ENCODE measurements at regions not wholly inside any gene's neighbourhood (a gene's known extent, or its start where the extent isn't known, plus 50 kb on each side); places are given as distances from the start of the nearest gene placed in this dataset.

GRCh38 chr16:26189536-26189935 lies 497.8 kb downstream of the HS3ST4 start:
- no peak for TF ChIP-seq POLR2A (IDR thresholded peaks at IDR 0.05; ENCODE audit: extremely low read depth, insufficient read length)
- no peak for TF ChIP-seq MYC (IDR thresholded peaks at IDR 0.05; ENCODE audit: low read depth, low read length)
- no peak for TF ChIP-seq MAX (IDR thresholded peaks at IDR 0.05; ENCODE audit: low read depth, low read length)
- TF ChIP-seq CTCF (IDR thresholded peaks at IDR 0.05; ENCODE audit: low read depth, low read length), result no peak
- H3K4me3 ChIP-seq (ENCODE audit: low read depth, low read length), result no peak overlapping the region
- DNase-seq (ENCODE audit: low read depth), result no peak

- DNase-seq (ENCODE audit: low read depth), result no peak
- TF ChIP-seq MAX (IDR thresholded peaks at IDR 0.05; ENCODE audit: low read depth, low read length), result no peak
- TF ChIP-seq CTCF (IDR thresholded peaks at IDR 0.05; ENCODE audit: low read depth, low read length), result no peak
- TF ChIP-seq POLR2A (IDR thresholded peaks at IDR 0.05; ENCODE audit: extremely low read depth, insufficient read length), result no peak
- TF ChIP-seq MYC (IDR thresholded peaks at IDR 0.05; ENCODE audit: low read depth, low read length), result no peak
- H3K4me3 ChIP-seq (ENCODE audit: low read depth, low read length), result no peak overlapping the region
Measured at GRCh38 chr16:26194526-26194925, 502.8 kb downstream of the HS3ST4 start.

GRCh38 chr16:26195225-26195624 lies 503.5 kb downstream of the HS3ST4 start:
- no peak overlapping the region for H3K4me3 ChIP-seq (ENCODE audit: low read depth, low read length)
- TF ChIP-seq CTCF (IDR thresholded peaks at IDR 0.05; ENCODE audit: low read depth, low read length), result no peak
- TF ChIP-seq MAX (IDR thresholded peaks at IDR 0.05; ENCODE audit: low read depth, low read length), result no peak
- no peak for TF ChIP-seq POLR2A (IDR thresholded peaks at IDR 0.05; ENCODE audit: extremely low read depth, insufficient read length)
- TF ChIP-seq MYC (IDR thresholded peaks at IDR 0.05; ENCODE audit: low read depth, low read length), result no peak
- DNase-seq (ENCODE audit: low read depth), result no peak

- no peak overlapping the region for H3K4me3 ChIP-seq (ENCODE audit: low read depth, low read length)
- no peak for TF ChIP-seq MAX (IDR thresholded peaks at IDR 0.05; ENCODE audit: low read depth, low read length)
- TF ChIP-seq CTCF (IDR thresholded peaks at IDR 0.05; ENCODE audit: low read depth, low read length), result no peak
- no peak for TF ChIP-seq MYC (IDR thresholded peaks at IDR 0.05; ENCODE audit: low read depth, low read length)
- TF ChIP-seq POLR2A (IDR thresholded peaks at IDR 0.05; ENCODE audit: extremely low read depth, insufficient read length), result no peak
- DNase-seq (ENCODE audit: low read depth), result no peak
Measured at GRCh38 chr16:26196310-26196709, 504.6 kb downstream of the HS3ST4 start.

GRCh38 chr16:26196802-26197201 lies 505.0 kb downstream of the HS3ST4 start:
- H3K4me3 ChIP-seq (ENCODE audit: low read depth, low read length), result no peak overlapping the region
- no peak for DNase-seq (ENCODE audit: low read depth)
- no peak for TF ChIP-seq POLR2A (IDR thresholded peaks at IDR 0.05; ENCODE audit: extremely low read depth, insufficient read length)
- TF ChIP-seq MAX (IDR thresholded peaks at IDR 0.05; ENCODE audit: low read depth, low read length), result no peak
- no peak for TF ChIP-seq CTCF (IDR thresholded peaks at IDR 0.05; ENCODE audit: low read depth, low read length)
- TF ChIP-seq MYC (IDR thresholded peaks at IDR 0.05; ENCODE audit: low read depth, low read length), result no peak

- DNase-seq (ENCODE audit: low read depth), result no peak
- no peak for TF ChIP-seq MYC (IDR thresholded peaks at IDR 0.05; ENCODE audit: low read depth, low read length)
- TF ChIP-seq POLR2A (IDR thresholded peaks at IDR 0.05; ENCODE audit: extremely low read depth, insufficient read length), result no peak
- no peak for TF ChIP-seq CTCF (IDR thresholded peaks at IDR 0.05; ENCODE audit: low read depth, low read length)
- TF ChIP-seq MAX (IDR thresholded peaks at IDR 0.05; ENCODE audit: low read depth, low read length), result no peak
- H3K4me3 ChIP-seq (ENCODE audit: low read depth, low read length), result no peak overlapping the region
Measured at GRCh38 chr16:26197707-26198106, 505.9 kb downstream of the HS3ST4 start.
